Activated CD8-positive, alpha-beta memory T cell treated with anti-CD3 and anti-CD28 coated beads, Interleukin-2, amount 50 U/mL, for 24 hours (primary cell): ENCODE measurements at regions not wholly inside any gene's neighbourhood (a gene's known extent, or its start where the extent isn't known, plus 50 kb on each side); places are given as distances from the start of the nearest gene placed in this dataset.
"Not testable (repeated sequence)": the region's sequence is repeated elsewhere in the genome, so short reads cannot be mapped to it uniquely, and the experiment has no call there.

Experiments
- DNase-seq: peaks from one replicate; pipeline ENCODE4 v3.0.0-alpha.2; 2020; ENCODE audit errors: extremely low read depth

DNA sequence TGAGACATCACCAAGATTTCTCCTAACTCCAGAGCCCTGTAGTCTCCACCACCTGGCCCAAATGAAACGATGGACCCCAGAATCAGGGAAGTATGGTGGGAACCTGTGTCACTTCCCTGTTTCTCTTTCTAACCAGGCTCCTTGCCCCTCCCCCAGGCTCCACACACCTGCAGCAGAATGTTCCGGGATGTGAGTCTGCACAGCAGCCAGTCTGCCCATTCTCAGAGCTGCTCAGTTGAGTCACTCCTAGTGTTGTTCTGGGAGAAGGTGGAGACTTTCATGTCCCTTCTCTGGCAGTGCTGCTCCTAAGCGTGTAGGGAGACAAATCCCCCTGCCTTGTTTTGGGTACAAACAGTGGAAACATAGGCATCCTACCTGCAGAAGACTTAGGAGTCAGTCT lies 76.0 kb upstream of the XPA start:
- no peak for DNase-seq

DNA sequence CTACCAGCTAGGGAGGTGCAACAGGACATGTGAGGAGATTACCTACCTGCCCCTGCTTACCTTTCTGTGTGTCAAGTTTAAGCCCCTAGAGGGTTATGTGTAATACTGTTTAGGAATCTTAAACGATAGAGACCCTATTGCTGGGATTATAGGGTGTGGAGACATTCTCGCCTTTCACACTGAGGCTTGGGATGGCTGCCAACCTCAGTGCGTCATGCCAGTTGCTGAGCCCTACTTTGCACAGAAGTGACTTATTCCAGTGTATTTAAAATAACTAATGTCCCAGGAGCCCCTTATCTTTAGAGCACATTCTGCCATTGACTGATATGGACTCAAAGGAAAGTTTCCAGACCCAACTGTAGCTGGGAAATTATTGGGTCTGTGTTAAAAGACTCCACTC lies 76.6 kb upstream of the XPA start:
- no peak for DNase-seq

DNA sequence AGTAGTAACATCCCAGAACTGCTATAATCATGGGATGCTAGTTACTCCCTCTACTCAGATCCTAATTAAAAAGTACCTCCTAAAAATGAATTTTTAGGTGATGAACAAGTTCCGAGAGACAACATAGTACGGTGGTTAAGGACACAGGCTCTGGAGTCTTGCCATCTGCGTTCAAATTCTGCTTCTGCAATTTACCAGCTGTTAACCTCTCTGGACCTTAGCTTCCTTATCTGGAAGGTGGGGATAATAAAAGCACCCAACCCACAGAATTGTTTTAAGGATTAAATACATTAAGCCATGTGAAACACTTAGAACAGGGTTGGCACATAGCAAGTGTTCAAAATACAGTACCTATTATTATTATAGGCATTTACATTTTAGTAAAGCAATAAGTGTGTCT lies 77.5 kb upstream of the XPA start:
- no peak for DNase-seq

DNA sequence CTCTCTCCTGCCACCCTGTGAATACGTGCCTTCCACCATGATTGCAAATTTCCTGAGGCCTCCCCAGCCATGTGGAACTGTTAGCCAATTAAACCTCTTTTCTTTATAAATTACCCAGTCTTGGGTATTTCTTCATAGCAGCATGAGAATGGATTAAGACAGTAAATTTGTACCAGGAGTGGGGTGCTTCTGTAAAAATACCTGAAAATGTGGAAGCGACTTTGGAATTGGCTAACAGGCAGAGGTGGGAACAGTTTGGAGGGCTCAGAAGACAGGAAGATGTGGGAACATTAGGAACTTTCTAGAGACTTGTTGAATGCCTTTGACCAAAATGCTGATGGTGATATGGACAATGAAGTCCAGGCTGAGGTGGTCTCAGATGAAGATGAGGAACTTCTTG lies 74.3 kb upstream of the FOXE1 start:
- DNase-seq, result not testable (repeated sequence)

DNA sequence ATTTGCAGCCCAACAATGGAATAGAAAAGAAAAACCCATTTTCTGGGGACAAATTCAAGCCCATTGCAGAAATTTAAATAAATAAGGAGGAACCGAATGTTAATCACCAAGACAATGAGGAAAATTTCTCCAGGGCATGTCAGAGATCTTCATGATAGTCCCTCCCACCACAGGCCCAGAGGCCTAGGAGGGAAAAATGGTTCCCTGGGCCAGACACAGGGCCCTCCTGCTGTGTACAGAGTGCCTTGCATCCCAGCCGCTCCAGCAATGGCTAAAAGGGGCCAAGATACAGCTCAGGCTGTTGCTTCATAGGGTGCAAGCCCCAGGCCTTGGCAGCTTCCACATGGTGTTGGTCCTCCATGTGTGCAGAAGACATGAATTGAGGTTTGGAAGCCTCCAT lies 73.4 kb upstream of the FOXE1 start:
- DNase-seq, result no peak

DNA sequence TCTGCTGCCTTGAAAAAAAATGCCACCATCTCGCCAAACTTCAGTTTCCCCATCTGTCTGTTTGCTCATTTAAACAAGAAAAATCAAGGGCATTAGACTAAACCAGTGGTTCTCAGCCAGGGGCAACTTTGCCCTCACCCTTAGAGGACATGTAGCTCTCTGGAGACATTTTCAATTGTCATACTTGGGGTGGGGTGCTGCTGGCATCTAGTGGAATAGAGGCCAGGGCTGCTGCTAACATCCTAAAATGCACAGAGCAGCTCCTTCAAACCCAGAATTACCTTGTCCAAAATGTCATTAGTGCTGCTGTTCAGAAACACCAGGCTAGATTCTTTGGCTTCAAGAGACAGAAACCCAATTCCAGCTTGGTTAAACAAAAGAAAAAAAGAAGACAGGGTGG lies 71.1 kb upstream of the FOXE1 start:
- no peak for DNase-seq

DNA sequence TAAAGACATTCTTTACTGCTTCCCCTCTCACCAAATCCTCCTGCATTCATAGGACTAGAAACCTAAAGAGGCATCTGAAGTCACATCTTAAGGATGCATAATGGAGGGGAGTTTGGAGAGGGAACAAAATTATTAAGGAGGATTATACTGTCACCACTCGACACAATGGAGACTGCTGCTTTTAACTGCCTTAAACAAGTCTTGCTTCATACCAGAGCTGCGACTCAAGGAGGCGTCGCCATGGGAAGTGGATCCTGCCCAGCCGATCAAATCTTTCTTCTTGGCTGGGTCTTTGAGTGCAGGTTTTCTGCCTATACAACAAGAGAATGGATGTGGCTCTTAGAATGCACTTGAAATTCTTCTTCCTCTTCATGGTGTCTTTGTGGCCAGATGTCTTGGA lies 66.7 kb upstream of the FOXE1 start:
- DNase-seq, result no peak

DNA sequence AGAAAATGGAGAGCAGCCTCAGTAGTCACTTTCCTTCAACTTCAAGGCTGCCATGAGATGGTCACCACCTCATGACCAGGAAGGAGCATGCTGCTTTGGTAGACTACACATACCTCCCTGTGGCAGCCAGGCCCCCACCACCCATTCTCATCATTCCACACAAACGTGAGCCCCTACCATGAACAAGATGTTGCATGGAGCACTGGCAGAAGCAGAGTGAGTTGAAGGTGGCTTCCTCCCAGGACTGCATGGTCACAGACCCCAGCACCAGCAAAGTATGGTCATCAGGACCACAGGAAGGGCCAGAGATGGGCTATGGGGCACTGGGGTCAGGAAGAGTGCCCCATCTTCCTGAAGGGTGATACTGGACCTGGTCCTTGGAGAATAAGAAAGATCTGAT lies 65.5 kb upstream of the FOXE1 start:
- DNase-seq, result no peak

DNA sequence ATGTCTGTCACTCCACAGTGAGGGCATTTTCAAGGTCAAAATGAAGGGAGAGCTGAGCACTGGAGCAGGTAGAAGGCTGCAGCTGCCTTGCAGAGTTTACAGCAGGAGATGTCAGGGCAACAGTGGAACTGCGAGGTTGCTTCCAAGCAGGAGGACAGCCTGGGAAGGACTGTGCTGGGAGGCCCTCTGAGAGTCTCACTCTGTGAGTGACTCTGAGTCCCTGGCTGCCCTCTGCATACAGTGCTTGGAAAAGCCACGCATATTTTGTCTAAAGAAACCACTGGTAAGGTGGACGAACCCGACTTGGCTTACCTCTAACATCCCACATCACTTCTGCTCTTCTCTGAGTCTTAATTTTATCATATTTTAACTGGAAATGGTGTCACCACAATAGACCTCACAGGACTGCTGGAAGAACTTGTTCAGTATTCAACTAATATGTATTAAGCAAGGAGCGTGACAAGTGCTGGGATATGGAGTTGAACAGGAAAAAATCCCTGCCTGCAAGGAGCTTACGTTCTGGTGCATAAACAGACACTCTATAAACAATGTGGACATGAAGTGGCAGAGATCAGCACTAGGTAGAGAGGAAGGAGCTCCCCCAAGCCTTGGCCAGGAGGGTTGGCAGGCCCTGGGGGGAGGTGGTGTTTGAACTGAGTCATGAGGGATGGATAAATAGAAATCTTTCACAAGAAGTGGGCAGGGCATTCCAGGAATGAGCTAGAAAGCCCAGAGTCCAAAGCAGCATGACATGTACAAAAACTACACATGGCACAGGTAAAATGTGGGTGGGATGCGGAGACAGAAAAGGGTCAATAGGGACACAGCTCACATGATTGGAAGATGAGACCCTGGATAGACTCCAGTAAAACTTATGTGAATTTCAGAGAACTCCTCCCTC lies 64.0 kb upstream of the FOXE1 start:
- DNase-seq, result no peak

DNA sequence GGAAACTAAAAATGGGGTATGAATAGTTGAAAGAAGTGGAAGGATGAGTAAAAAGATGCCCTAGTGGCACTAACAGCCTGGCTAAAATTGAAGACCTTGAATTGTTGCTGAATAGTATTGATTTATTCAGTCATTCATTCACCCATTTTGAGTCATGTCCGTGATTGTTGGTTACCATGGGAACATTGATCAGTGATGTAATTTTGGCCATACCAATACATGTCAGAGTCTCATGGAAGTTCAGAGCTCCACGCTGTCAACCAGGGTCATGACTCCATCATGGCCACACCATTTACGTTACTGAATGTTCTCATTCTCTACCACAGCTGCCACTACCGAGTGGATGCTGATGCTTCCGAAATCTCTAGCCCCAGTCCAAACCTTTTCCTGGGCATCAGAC lies 62.5 kb upstream of the FOXE1 start:
- DNase-seq, result no peak

DNA sequence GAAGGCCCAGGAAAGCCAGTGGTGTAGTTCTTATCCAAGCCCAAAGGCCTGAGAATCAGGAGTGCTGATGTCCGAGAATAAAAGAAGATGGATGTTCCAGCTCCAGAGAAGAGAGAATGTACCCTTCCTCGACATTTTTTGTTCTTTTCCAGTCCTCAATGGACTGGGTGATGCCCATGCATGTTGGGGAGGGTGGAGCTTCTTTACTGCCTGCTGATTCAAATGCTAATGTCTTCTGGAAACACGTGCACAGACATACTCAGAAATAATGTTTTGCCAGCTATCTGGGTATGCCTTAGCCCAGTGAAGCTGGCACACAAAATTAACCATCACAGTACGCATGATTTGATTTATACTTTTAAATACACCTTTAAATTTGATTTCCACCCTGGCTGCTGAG lies 61.5 kb upstream of the FOXE1 start:
- DNase-seq, result no peak

DNA sequence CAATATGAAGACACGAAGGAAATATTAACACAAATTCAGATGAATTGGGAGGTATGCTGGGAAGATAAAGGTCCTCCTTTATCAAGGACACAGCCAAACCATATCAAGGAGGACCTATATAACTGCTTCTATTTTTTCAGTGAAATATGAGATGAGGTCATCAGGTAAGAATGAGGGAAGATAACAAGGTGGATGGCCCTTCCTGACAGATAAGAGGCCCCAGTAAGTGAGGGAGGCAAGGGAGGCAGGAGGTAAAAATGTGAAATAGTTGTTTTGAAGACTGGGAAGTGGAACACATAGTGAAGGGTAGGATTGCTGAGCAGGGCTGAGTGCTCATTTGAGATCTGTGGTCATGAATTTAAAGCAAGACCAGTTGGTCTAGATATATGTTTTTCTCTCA lies 60.0 kb upstream of the FOXE1 start:
- no peak for DNase-seq

DNA sequence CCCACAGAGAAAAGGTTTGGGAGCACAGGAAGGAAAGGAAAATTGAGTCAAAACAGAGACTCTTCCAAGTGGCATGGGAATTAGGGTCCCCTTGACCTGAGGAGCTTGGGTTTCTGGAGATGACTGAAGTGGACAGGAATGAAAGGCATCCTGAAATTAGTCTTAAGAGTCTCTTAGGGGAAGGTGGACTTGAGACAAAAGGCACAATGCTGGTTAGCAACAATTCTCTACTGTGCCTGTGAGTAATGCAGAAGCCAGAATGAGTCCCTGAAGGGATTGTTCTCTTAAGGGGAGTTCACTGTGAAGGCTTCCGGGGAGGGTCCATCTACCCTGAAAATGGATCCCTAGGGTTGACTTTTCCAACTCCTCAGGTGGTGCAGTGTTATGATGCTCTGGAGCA lies 58.4 kb upstream of the FOXE1 start:
- DNase-seq, result no peak

DNA sequence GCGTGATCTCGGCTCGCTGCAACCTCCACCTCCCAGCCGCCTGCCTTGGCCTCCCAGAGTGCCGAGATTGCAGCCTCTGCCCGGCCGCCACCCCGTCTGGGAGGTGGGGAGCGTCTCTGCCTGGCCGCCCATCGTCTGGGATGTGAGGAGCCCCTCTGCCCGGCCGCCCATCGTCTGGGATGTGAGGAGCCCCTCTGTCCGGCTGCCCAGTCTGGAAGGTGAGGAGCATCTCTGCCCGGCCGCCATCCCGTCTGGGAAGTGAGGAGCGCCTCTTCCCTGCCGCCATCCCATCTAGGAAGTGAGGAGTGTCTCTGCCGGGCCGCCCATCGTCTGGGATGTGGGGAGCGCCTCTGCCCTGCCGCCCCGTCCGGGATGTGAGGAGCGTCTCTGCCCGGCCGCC lies 56.9 kb upstream of the FOXE1 start:
- DNase-seq, result not testable (repeated sequence)

DNA sequence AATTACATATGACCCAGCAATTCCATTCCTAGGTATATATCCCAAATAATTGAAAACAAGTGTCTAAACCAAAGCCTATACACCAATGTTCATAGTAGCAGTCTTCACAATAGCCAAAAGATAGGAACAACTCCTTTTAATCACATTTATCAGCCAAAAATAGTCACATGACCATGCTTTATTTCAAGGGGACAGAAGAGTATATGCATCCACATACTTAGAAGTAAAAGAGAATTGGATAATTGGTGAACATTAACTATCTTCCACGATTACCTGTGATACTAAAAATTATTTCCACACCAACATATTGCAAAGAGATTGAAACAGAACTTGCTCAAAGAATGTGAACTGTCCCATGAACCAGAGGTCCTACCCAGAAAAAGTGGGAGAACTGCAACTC lies 51.8 kb upstream of the FOXE1 start:
- DNase-seq, result no peak

DNA sequence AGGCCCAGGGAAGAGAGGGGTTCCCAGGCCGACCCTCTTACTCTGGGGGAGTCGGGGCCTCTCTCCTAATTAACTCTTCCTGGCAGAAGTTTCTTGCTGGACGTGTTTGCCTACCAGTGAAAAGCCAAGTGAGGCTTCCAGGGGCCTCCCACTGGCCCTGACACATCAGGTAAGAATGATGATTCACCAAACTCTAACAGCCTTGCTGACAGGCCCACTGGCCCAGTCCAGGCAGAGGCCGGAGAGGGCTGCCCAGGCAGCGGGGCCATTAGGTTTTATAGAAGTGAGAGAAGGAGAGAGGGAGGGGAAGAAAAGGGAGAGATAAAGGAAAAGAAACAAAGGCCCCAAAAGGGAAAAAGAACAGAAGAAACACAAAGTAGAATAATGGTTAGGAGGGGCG lies 50.8 kb upstream of the FOXE1 start:
- DNase-seq, result no peak

DNA sequence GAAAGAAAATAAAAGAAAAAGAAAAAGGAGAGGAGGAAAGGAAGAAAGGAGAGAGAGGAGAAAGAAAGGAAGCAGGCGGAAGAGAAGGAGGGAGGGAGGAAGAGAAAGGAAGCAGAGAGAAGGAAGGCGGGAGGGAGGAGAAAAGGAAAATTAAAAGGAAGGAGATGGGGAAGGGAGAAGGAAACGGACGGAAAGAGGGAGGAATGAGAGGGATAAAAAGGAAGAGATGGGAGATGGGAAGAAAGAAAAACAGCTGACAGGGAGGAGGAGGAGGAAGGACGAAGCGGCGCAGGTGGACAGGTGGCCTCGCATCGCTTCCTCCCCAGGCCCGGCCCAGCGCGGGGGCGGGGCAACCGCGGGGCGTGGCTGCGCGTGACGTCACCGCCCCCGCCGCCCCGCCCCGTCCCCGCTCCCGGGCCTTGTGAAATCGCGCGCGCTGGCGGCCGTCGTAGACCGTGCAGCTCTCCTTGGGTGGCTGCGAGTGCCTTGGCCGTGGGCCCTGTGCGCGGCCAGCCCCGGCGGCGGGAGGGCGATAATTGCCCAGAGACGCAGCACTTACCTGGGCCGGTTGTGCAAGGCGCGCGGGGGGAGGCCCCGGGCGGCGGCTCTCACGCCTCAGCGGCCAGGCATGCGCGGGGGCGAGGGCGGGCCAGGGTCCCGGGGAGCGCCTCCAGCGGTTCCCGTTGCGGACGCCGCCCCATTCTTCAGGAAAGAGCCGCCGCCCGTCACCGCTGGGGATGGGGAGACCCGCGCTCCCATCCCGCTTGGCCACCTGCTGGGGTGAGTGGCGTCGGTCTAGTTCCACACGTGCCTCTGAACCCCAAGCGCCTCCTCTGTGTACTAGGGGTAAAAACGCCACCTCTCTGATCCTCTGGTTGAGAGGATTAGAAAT lies 49.6 kb upstream of the FOXE1 start:
- peak; percentile 15 for DNase-seq
